HG02588 (cell line): ENCODE measurements at regions not wholly inside any gene's neighbourhood (a gene's known extent, or its start where the extent isn't known, plus 50 kb on each side); places are given as distances from the start of the nearest gene placed in this dataset.
"Not testable (repeated sequence)": the region's sequence is repeated elsewhere in the genome, so short reads cannot be mapped to it uniquely, and the experiment has no call there.

Source experiments
- ATAC-seq: cut with Tn5 transposase; IDR thresholded peaks from one replicate; pipeline ENCODE4 v1.9.1; 2021; ENCODE audit warnings: mild to moderate bottlenecking, moderate library complexity; ENCODE audit not compliant: unreplicated experiment

- no peak for ATAC-seq
Observed at GRCh38 chr20:41686961-41687360, 68.8 kb upstream of the CHD6 start.

- not testable (repeated sequence) for ATAC-seq
Observed at GRCh38 chr20:41685145-41685544, 67.0 kb upstream of the CHD6 start.

- no peak for ATAC-seq
Observed at GRCh38 chr20:41678799-41679198, 60.6 kb upstream of the CHD6 start.

- ATAC-seq, result no peak
Observed at GRCh38 chr20:41672282-41672681, 54.1 kb upstream of the CHD6 start.

GRCh38 chr20:41671143-41671542, 53.0 kb upstream of the CHD6 start:
- no peak for ATAC-seq

GRCh38 chr20:41670631-41671030, 52.5 kb upstream of the CHD6 start:
- ATAC-seq, result no peak

GRCh38 chr20:41669708-41670263, 51.6 kb upstream of the CHD6 start:
- ATAC-seq, result no peak

- no peak for ATAC-seq
Observed at GRCh38 chr20:41668057-41668749, 50.0 kb upstream of the CHD6 start.
